ENCODE measurements at regions not wholly inside any gene's neighbourhood (a gene's known extent, or its start where the extent isn't known, plus 50 kb on each side); places are given as distances from the start of the nearest gene placed in this dataset.

- Histone ChIP-seq H3K27ac (ENCODE audit: low read depth) (no peak overlapping the region), H3K4me2 (no peak overlapping the region), H3K9me2 (ENCODE audit: insufficient read depth) (peaks cover 10% of the 10 kb centered on the region; the same call in 1 of the 2 replicates), H3K79me2 (replicated peaks; ENCODE audit: insufficient read depth) (no peaks in the 10 kb centered on the region), H3K36me3 (ENCODE audit: insufficient read depth) (no peaks in the 10 kb centered on the region), H3F3A (replicated peaks; ENCODE audit: low read depth) (no peaks in the 10 kb centered on the region), H3K27me3 (ENCODE audit: insufficient read depth) (no peaks in the 10 kb centered on the region), H2AFZ (no peak overlapping the region), H4K20me1 (replicated peaks; ENCODE audit: insufficient read depth) (no peaks in the 10 kb centered on the region), H3K4me3 (no peak overlapping the region), H3K4me1 (ENCODE audit: insufficient read depth) (peaks cover 14% of the 10 kb centered on the region; the same call in 1 of the 2 replicates)
- H3K9me3 Mint-ChIP-seq, result peaks cover 21% of the 10 kb centered on the region
- H3K27me3 Mint-ChIP-seq (ENCODE audit: insufficient read depth, low read depth, poor library complexity), result peaks cover 3% of the 10 kb centered on the region
- peaks cover 13% of the 10 kb centered on the region for H3K4me1 Mint-ChIP-seq
- ATAC-seq (no peak), DNase-seq (ENCODE audit: low spot score) (no peak)
- no peak overlapping the region for H3K4me3 Mint-ChIP-seq
- TF ChIP-seq NANOG (IDR thresholded peaks at IDR 0.05; ENCODE audit: borderline replicate concordance), result no peak
- TF ChIP-seq ETS1 (IDR thresholded peaks at IDR 0.05), result no peak
- TF ChIP-seq JUNB (IDR thresholded peaks at IDR 0.05; ENCODE audit: unreplicated experiment), result no peak
- TF ChIP-seq STAT1 (IDR thresholded peaks at IDR 0.05; ENCODE audit: unreplicated experiment), result no peak
- no peak for TF ChIP-seq EZH2phosphoT487 (IDR thresholded peaks at IDR 0.05; ENCODE audit: unreplicated experiment)
- TF ChIP-seq ZNF331 (CRISPR knock-in tag; IDR thresholded peaks at IDR 0.05; ENCODE audit: low read depth), result no peak
- no peak for TF ChIP-seq REST (IDR thresholded peaks at IDR 0.05; ENCODE audit: unreplicated experiment)
- no peak for TF ChIP-seq ZNF462 (CRISPR knock-in tag; IDR thresholded peaks at IDR 0.05)
- TF ChIP-seq CTCF (conservative IDR thresholded peaks at IDR 0.05; ENCODE audit: low read depth in 2 of 2), result no peak
- TF ChIP-seq CREB1 (CRISPR knock-in tag; IDR thresholded peaks at IDR 0.05; ENCODE audit: low read depth), result no peak
- no peak for TF ChIP-seq POLR2AphosphoS5 (IDR thresholded peaks at IDR 0.05; ENCODE audit: low read depth)
- no peak for TF ChIP-seq ZNF114 (CRISPR knock-in tag; IDR thresholded peaks at IDR 0.05)
- no peak for TF ChIP-seq EZH2 (IDR thresholded peaks at IDR 0.05; ENCODE audit: low read depth, unreplicated experiment)
- peaks cover 28% of the 10 kb centered on the region for H3K36me3 Mint-ChIP-seq (ENCODE audit: low read depth)
- H3K27ac Mint-ChIP-seq, result no peak overlapping the region
Measured at GRCh38 chr6:120354452-120355098, 979.7 kb downstream of the TBC1D32 start.
